ENCODE measurements at regions not wholly inside any gene's neighbourhood (a gene's known extent, or its start where the extent isn't known, plus 50 kb on each side); places are given as distances from the start of the nearest gene placed in this dataset.

- no peaks in the 10 kb centered on the region for H3K27me3 ChIP-seq (ENCODE audit: control insufficient read depth, insufficient read depth, low read length, poor library complexity, severe bottlenecking)
- no peaks in the 10 kb centered on the region for H3K9me3 ChIP-seq (ENCODE audit: control insufficient read depth, low read length)
- H3K4me3 ChIP-seq (ENCODE audit: insufficient read depth, low read depth, low read length), result no peak overlapping the region
- WGBS, 2 experiments, result 96% methylated on average over 3 of the region's 3 CpGs
- no peaks in the 10 kb centered on the region for H3K36me3 ChIP-seq (ENCODE audit: control insufficient read depth, insufficient read depth, low read length)
- H3K27ac ChIP-seq (ENCODE audit: insufficient read depth, low read depth, low read length, poor library complexity, severe bottlenecking), result no peak overlapping the region
- H3K4me1 ChIP-seq (ENCODE audit: control insufficient read depth, insufficient read depth, low read length), result peaks cover 8% of the 10 kb centered on the region
These were observed 216.1 kb upstream of the WWC1 start for GRCh38 chr5:168075387-168075786.

DNA sequence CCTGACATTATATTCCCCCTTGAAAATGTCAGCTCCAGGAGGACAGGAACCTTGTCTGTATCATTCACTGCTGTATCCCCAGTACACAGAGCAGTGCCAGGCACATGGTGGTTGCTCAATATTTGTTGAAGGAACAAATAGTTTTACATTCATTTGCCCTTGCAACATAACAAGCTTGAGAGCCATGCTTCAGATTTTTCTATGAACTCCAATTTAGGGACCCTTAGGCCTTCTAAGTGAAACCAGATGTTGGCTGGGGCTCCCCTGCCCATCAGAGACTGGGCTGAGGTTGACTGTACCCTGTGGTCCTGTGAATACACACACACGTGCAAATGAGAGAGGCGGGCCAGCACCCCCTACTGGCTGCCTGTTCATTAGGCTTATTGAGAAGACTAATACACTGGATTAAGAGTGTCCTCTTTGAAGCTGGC, 214.9 kb upstream of the WWC1 start:
- 28 to 37% methylated on average over 2 of the region's 2 CpGs for WGBS, 2 experiments

DNA sequence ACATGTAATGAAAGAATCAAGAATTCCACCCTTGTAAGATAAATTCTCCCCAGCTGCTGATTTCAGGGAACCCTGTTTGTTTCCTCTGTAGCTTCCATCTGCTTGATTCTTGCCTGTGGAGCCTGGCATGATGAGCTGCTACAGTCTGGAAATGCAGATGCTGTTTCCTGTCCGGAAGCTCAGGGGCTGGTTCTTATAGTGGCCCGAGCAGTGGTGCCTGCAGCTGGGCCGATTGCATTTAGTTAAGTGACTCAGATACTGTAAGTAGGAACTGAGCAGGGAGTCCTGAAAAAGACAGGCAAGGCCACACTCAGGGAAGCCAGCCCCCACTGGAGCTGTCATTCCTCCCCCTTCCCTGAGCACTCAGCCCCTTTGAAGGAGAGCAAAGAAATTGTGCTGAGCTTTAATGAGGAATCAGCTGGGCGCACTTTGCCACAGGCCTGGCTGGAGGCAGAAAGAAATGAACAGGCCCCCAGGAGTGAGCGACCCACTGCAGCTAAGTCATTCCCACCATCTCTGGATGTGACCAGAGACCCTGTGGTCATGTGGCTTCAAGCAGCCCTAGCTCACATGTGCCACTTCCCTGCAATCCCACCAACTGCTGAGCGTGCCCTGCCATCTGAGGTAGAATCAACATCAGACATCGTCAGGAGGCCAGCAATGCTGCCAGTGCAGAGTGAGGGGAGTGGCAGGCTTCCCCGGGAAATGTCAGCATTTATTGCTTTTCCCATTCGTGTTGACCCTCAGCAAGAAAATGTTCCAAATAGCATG, 206.0 kb upstream of the WWC1 start:
- Histone ChIP-seq H3K4me1 (ENCODE audit: control insufficient read depth, insufficient read depth, low read length) (peaks cover 18% of the 10 kb centered on the region), H3K4me3 (ENCODE audit: insufficient read depth, low read depth, low read length) (no peak overlapping the region), H3K9me3 (ENCODE audit: control insufficient read depth, low read length) (peaks cover 3% of the 10 kb centered on the region), H3K27me3 (ENCODE audit: control insufficient read depth, insufficient read depth, low read length, poor library complexity, severe bottlenecking) (no peaks in the 10 kb centered on the region), H3K27ac (ENCODE audit: insufficient read depth, low read depth, low read length, poor library complexity, severe bottlenecking) (no peak overlapping the region), H3K36me3 (ENCODE audit: control insufficient read depth, insufficient read depth, low read length) (no peaks in the 10 kb centered on the region)
- WGBS, 2 experiments, result 72 to 77% methylated on average over 9 of the region's 9 CpGs

More for the DNA sequence above, 214.9 kb upstream of the WWC1 start:
- H3K9me3 ChIP-seq (ENCODE audit: control insufficient read depth, low read length), result no peaks in the 10 kb centered on the region
- no peak overlapping the region for H3K4me3 ChIP-seq (ENCODE audit: insufficient read depth, low read depth, low read length)
- no peaks in the 10 kb centered on the region for H3K27me3 ChIP-seq (ENCODE audit: control insufficient read depth, insufficient read depth, low read length, poor library complexity, severe bottlenecking)
- no peak overlapping the region for H3K27ac ChIP-seq (ENCODE audit: insufficient read depth, low read depth, low read length, poor library complexity, severe bottlenecking)
- H3K36me3 ChIP-seq (ENCODE audit: control insufficient read depth, insufficient read depth, low read length), result no peaks in the 10 kb centered on the region
- H3K4me1 ChIP-seq (ENCODE audit: control insufficient read depth, insufficient read depth, low read length), result peaks cover 8% of the 10 kb centered on the region

DNA sequence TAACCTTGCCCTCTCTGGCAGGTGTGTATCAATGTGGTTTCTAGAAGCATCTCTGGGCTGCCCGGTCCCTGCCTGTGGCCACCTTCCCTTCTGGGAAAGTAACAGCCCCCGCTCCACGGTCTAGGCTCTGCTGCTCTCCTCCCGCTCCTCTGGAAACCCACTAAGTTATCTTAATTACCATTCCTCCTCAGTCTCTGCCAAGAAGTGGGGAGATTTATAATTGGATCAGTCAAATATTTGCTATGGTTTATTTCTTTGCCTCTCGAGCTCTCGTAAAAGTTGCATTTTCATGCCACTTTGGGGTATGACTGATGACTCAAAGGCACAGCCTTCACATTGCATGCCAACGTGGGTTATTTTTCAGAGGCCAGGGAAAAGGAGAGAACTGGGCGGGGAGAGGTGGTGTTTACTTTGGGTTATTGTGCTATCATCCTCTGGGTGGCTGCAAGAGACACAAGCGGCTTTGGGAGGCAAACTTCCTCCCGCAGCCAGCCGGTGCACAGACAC, 205.3 kb upstream of the WWC1 start:
- H3K4me3 ChIP-seq (ENCODE audit: insufficient read depth, low read depth, low read length), result no peak overlapping the region
- no peak overlapping the region for H3K27ac ChIP-seq (ENCODE audit: insufficient read depth, low read depth, low read length, poor library complexity, severe bottlenecking)
- H3K9me3 ChIP-seq (ENCODE audit: control insufficient read depth, low read length), result peaks cover 3% of the 10 kb centered on the region
- 67 to 73% methylated on average over 11 of the region's 11 CpGs for WGBS, 2 experiments
- no peaks in the 10 kb centered on the region for H3K27me3 ChIP-seq (ENCODE audit: control insufficient read depth, insufficient read depth, low read length, poor library complexity, severe bottlenecking)
- H3K4me1 ChIP-seq (ENCODE audit: control insufficient read depth, insufficient read depth, low read length), result peaks cover 18% of the 10 kb centered on the region
- no peaks in the 10 kb centered on the region for H3K36me3 ChIP-seq (ENCODE audit: control insufficient read depth, insufficient read depth, low read length)

DNA sequence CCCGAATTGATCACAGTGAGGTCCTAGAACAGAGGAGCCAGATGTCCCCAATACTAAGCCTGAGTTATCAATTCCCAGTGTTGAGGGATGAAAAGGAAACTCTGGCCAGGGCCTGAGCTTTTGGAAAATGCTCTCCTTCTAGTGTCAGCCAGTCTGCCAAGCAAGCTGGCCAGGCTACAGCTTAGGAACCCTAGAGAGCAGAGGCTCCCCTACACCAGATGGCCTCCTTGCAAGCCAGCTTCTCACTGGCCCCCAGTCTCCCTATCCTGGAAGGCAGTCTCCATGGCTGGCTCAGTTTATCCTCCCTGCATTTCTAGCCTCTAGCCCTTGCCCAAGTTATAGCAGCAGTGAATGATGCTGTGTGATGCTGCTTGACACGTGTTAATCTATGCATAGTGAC, 204.7 kb upstream of the WWC1 start:
- no peaks in the 10 kb centered on the region for H3K36me3 ChIP-seq (ENCODE audit: control insufficient read depth, insufficient read depth, low read length)
- no peak overlapping the region for H3K4me3 ChIP-seq (ENCODE audit: insufficient read depth, low read depth, low read length)
- H3K9me3 ChIP-seq (ENCODE audit: control insufficient read depth, low read length), result peaks cover 3% of the 10 kb centered on the region
- no peak overlapping the region for H3K27ac ChIP-seq (ENCODE audit: insufficient read depth, low read depth, low read length, poor library complexity, severe bottlenecking)
- 89 to 91% methylated on average over 2 of the region's 2 CpGs for WGBS, 2 experiments
- H3K27me3 ChIP-seq (ENCODE audit: control insufficient read depth, insufficient read depth, low read length, poor library complexity, severe bottlenecking), result no peaks in the 10 kb centered on the region
- peaks cover 18% of the 10 kb centered on the region for H3K4me1 ChIP-seq (ENCODE audit: control insufficient read depth, insufficient read depth, low read length)

DNA sequence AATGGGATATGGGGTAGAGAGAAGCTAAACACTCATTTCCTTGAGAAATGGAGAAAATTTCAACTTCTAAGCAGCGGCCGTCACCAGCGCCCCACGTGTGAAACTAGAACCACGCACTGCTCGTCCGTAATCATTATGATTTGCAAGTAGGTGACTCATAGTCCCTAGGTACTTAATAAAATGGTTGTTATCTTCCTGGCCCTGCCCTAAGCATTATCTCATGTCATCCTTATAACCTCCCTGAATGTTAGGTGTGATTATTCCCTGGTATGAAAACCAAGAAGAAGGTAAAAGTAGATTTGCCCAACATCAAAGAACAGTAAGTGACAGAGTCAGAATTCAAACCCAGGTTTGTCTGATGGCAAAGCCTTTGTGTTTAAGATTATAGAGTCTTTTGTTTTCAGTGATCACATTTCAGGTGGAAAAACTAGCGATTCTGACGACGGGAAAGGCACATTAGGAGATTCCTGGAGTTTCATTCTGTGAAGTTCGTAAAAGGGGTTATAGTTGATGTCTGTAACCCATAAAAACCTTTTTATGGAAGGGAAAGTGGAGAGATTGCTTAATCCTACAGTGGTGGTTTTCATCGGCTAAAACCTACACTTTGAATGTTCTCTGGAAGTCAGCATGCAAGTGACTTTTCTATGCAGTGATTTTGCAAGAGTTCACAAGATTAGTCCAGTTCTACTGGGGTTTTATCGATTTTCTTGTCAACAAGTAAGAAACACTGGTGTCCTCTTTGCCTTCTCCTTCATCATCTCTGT, 202.9 kb upstream of the WWC1 start:
- no peaks in the 10 kb centered on the region for H3K36me3 ChIP-seq (ENCODE audit: control insufficient read depth, insufficient read depth, low read length)
- H3K4me1 ChIP-seq (ENCODE audit: control insufficient read depth, insufficient read depth, low read length), result peaks cover 18% of the 10 kb centered on the region
- H3K27me3 ChIP-seq (ENCODE audit: control insufficient read depth, insufficient read depth, low read length, poor library complexity, severe bottlenecking), result no peaks in the 10 kb centered on the region
- H3K9me3 ChIP-seq (ENCODE audit: control insufficient read depth, low read length), result peaks cover 3% of the 10 kb centered on the region
- H3K27ac ChIP-seq (ENCODE audit: insufficient read depth, low read depth, low read length, poor library complexity, severe bottlenecking), result no peak overlapping the region
- WGBS, 2 experiments, result 87 to 89% methylated on average over 13 of the region's 13 CpGs
- H3K4me3 ChIP-seq (ENCODE audit: insufficient read depth, low read depth, low read length), result no peak overlapping the region

DNA sequence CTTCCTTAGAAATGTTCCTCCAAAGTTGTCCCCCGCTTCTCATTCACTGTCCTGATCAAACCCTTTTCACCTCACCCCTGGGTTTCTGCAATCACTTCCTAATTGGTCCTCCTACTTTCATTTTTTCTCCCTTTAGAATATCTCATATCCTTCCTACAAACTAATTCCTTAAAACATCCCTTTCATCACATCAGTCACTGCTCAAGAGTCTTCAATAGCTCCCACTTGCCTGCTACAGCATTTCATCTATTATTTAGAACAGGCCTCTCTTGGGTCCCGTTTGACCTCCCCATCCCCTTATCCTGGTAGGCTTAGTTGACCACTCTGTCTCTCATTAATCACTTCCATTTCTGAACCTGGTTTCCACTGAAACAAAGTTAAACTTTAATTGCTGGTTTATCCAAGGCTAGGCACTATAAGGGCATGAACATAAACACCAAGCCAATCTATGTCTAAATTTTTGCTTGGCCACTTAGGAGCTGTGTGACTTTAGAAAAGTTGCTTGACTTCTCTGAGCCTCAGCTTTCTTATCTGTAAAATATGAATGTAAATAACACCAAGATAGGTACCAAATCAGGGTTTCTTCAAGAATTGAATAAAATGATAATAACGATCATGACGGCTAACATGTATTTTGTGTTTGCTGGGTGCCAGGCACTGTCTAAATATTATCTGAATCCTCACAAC, 202.1 kb upstream of the WWC1 start:
- 96 to 97% methylated on average over 4 of the region's 4 CpGs for WGBS, 2 experiments

DNA sequence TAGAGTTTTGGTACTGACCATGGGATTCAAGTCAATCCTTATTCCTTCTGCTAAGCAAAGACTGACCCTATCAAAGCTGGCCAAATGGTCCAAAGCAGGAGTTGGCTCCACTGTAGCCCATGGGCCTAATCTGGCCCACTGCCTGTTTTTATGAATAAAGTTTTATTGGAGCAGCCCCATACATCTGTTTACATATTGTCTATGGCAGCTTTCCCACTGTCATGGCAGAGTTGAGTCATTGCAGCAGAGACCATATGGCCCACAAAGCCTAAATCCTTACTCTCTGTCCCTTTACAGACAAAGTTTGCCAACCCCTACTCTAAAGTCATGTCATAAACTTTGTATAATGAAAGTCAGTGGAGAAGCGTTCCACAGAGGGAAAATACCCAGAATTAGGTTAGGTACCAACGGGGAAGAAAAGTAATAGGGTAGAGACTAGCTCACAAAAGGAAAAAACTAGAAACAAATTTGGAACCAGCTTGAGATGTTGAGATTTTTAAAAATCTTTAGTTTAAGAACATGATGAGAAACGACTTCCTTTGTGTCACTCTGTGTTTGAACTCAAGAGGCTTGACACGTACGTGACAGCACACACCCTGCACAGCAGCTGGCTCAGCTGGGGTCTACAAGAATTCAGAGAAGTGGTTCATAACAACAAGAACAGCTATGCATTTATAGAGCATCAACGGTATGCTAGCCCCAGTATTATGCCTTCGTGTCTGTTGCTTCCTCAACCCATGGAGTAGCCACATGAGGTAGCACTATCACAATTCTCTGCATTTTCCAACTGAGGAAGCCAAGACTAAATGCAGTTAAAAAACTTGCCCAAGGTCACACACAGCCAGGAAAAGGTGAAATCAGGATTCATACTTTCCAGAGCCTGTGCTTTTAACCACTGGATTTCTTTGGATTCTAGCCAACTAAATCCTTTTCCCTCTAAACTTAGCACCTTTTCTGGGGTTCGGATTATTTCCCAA, 198.9 kb upstream of the WWC1 start:
- H3K27ac ChIP-seq (ENCODE audit: insufficient read depth, low read depth, low read length, poor library complexity, severe bottlenecking), result no peak overlapping the region
- 91% methylated on average over 8 of the region's 8 CpGs for WGBS, 2 experiments
- H3K36me3 ChIP-seq (ENCODE audit: control insufficient read depth, insufficient read depth, low read length), result no peaks in the 10 kb centered on the region
- no peaks in the 10 kb centered on the region for H3K4me1 ChIP-seq (ENCODE audit: control insufficient read depth, insufficient read depth, low read length)
- H3K27me3 ChIP-seq (ENCODE audit: control insufficient read depth, insufficient read depth, low read length, poor library complexity, severe bottlenecking), result no peaks in the 10 kb centered on the region
- no peaks in the 10 kb centered on the region for H3K9me3 ChIP-seq (ENCODE audit: control insufficient read depth, low read length)
- H3K4me3 ChIP-seq (ENCODE audit: insufficient read depth, low read depth, low read length), result no peak overlapping the region

More for the DNA sequence above, 202.1 kb upstream of the WWC1 start:
- Histone ChIP-seq H3K4me1 (ENCODE audit: control insufficient read depth, insufficient read depth, low read length) (peaks cover 18% of the 10 kb centered on the region), H3K27me3 (ENCODE audit: control insufficient read depth, insufficient read depth, low read length, poor library complexity, severe bottlenecking) (no peaks in the 10 kb centered on the region), H3K4me3 (ENCODE audit: insufficient read depth, low read depth, low read length) (no peak overlapping the region), H3K36me3 (ENCODE audit: control insufficient read depth, insufficient read depth, low read length) (no peaks in the 10 kb centered on the region), H3K27ac (ENCODE audit: insufficient read depth, low read depth, low read length, poor library complexity, severe bottlenecking) (no peak overlapping the region), H3K9me3 (ENCODE audit: control insufficient read depth, low read length) (no peaks in the 10 kb centered on the region)

- no peak overlapping the region for H3K27ac ChIP-seq (ENCODE audit: insufficient read depth, low read depth, low read length, poor library complexity, severe bottlenecking)
- H3K36me3 ChIP-seq (ENCODE audit: control insufficient read depth, insufficient read depth, low read length), result no peaks in the 10 kb centered on the region
These were observed 198.1 kb upstream of the WWC1 start for GRCh38 chr5:168093200-168093910.

More at GRCh38 chr5:168093200-168093910, 198.1 kb upstream of the WWC1 start:
- no peak overlapping the region for H3K4me3 ChIP-seq (ENCODE audit: insufficient read depth, low read depth, low read length)
- H3K9me3 ChIP-seq (ENCODE audit: control insufficient read depth, low read length), result no peaks in the 10 kb centered on the region
- no peaks in the 10 kb centered on the region for H3K27me3 ChIP-seq (ENCODE audit: control insufficient read depth, insufficient read depth, low read length, poor library complexity, severe bottlenecking)
- 94 to 100% methylated on average over 4 to 5 of the region's 5 CpGs for WGBS, 2 experiments
- H3K4me1 ChIP-seq (ENCODE audit: control insufficient read depth, insufficient read depth, low read length), result no peaks in the 10 kb centered on the region

All from ectodermal cell (in vitro differentiated cells).